ENCODE measurements at regions not wholly inside any gene's neighbourhood (a gene's known extent, or its start where the extent isn't known, plus 50 kb on each side); places are given as distances from the start of the nearest gene placed in this dataset.
A peak's percentile ranks its signal among the peaks of the same experiment; 100 is the strongest.

- 63 to 79% methylated on average over 4 of the region's 4 CpGs for WGBS, 2 donors
- ATAC-seq (ENCODE audit: insufficient read depth, low FRiP score) = no peak
- no peak for TF ChIP-seq CTCF (IDR thresholded peaks at IDR 0.05; ENCODE audit: control extremely low read depth, extremely low read depth)
- Histone ChIP-seq H3K4me3 (no peak overlapping the region), H3K27me3 (ENCODE audit: control insufficient read depth in 3 of 3, insufficient read depth in 3 of 3, low read length in 2 of 3) (peaks cover 0 to 4% (median 3%) of the 10 kb centered on the region in 3 donors), H3K36me3 (ENCODE audit: control insufficient read depth in 4 of 4, insufficient read depth in 4 of 4, low read length in 4 of 4) (no peaks in the 10 kb centered on the region), H3K9me3 (ENCODE audit: control insufficient read depth in 4 of 4, insufficient read depth in 3 of 4, low read length in 3 of 4) (no peaks in the 10 kb centered on the region), H3K27ac (ENCODE audit: low read depth in 1 of 2, low read length in 1 of 2) (no peak overlapping the region), H3K4me1 (ENCODE audit: control insufficient read depth in 5 of 5, insufficient read depth in 5 of 5, low read length in 5 of 5) (no peaks in the 10 kb centered on the region), H3K9ac (ENCODE audit: insufficient read depth in 1 of 2, low read length in 2 of 2) (no peak overlapping the region)
- no peak for DNase-seq
Observed at GRCh38 chr9:86529496-86530275, 175.5 kb upstream of the TUT7 start.

GRCh38 chr9:86526021-86526420 is 171.8 kb upstream of the TUT7 start:
- ATAC-seq (ENCODE audit: insufficient read depth, low FRiP score) (no peak), DNase-seq (no peak)
- 58 to 71% methylated on average over 6 of the region's 6 CpGs for WGBS, 2 donors

GRCh38 chr9:86525182-86525581 is 171.0 kb upstream of the TUT7 start:
- DNase-seq = no peak
- Histone ChIP-seq H3K9ac (ENCODE audit: insufficient read depth in 1 of 2, low read length in 2 of 2) (no peak overlapping the region), H3K27me3 (ENCODE audit: control insufficient read depth in 3 of 3, insufficient read depth in 3 of 3, low read length in 2 of 3) (peaks cover 0 to 4% (median 3%) of the 10 kb centered on the region in 3 donors), H3K27ac (ENCODE audit: low read depth in 1 of 2, low read length in 1 of 2) (no peak overlapping the region), H3K4me3 (no peak overlapping the region), H3K4me1 (ENCODE audit: control insufficient read depth in 5 of 5, insufficient read depth in 5 of 5, low read length in 5 of 5) (no peaks in the 10 kb centered on the region), H3K36me3 (ENCODE audit: control insufficient read depth in 4 of 4, insufficient read depth in 4 of 4, low read length in 4 of 4) (no peaks in the 10 kb centered on the region), H3K9me3 (ENCODE audit: control insufficient read depth in 4 of 4, insufficient read depth in 3 of 4, low read length in 3 of 4) (no peaks in the 10 kb centered on the region)
- no peak for TF ChIP-seq CTCF (IDR thresholded peaks at IDR 0.05; ENCODE audit: control extremely low read depth, extremely low read depth)
- 83% methylated on average over 5 of the region's 5 CpGs for WGBS, 2 donors
- ATAC-seq (ENCODE audit: insufficient read depth, low FRiP score) = no peak

More at GRCh38 chr9:86526021-86526420, 171.8 kb upstream of the TUT7 start:
- H3K9me3 ChIP-seq (ENCODE audit: control insufficient read depth in 4 of 4, insufficient read depth in 3 of 4, low read length in 3 of 4) = no peaks in the 10 kb centered on the region
- no peaks in the 10 kb centered on the region for H3K36me3 ChIP-seq (ENCODE audit: control insufficient read depth in 4 of 4, insufficient read depth in 4 of 4, low read length in 4 of 4)
- no peak overlapping the region for H3K4me3 ChIP-seq
- TF ChIP-seq CTCF (IDR thresholded peaks at IDR 0.05; ENCODE audit: control extremely low read depth, extremely low read depth) = no peak
- H3K9ac ChIP-seq (ENCODE audit: insufficient read depth in 1 of 2, low read length in 2 of 2) = peak overlapping the region in 1 of 2 donors; percentile 8
- peaks cover 0 to 4% (median 3%) of the 10 kb centered on the region in 3 donors for H3K27me3 ChIP-seq (ENCODE audit: control insufficient read depth in 3 of 3, insufficient read depth in 3 of 3, low read length in 2 of 3)
- H3K4me1 ChIP-seq (ENCODE audit: control insufficient read depth in 5 of 5, insufficient read depth in 5 of 5, low read length in 5 of 5) = no peaks in the 10 kb centered on the region
- no peak overlapping the region for H3K27ac ChIP-seq (ENCODE audit: low read depth in 1 of 2, low read length in 1 of 2)

Data from lung (tissue), 11 donors.